ENCODE measurements at regions not wholly inside any gene's neighbourhood (a gene's known extent, or its start where the extent isn't known, plus 50 kb on each side); places are given as distances from the start of the nearest gene placed in this dataset.

- Histone ChIP-seq H3K9ac (ENCODE audit: low read length) (no peak overlapping the region), H3K9me3 (ENCODE audit: control insufficient read depth in 1 of 2, insufficient read depth in 1 of 2, low read depth in 1 of 2, low read length in 2 of 2) (no peaks in the 10 kb centered on the region), H3K9me2 (ENCODE audit: insufficient read depth) (no peaks in the 10 kb centered on the region), H3K36me3 (ENCODE audit: control insufficient read depth in 1 of 2, insufficient read depth in 2 of 2, low read length in 2 of 2) (no peaks in the 10 kb centered on the region), H3K27ac (ENCODE audit: low read depth, low read length) (no peak overlapping the region), H3K4me3 (replicated peaks in 1 of 2; ENCODE audit: low read depth in 1 of 2, low read length in 2 of 2) (no peak overlapping the region), H4K20me1 (ENCODE audit: insufficient read depth) (no peaks in the 10 kb centered on the region), H3K79me2 (ENCODE audit: insufficient read depth, low read length) (no peaks in the 10 kb centered on the region), H3K4me1 (ENCODE audit: control insufficient read depth in 1 of 2, insufficient read depth in 2 of 2, low read length in 2 of 2) (no peaks in the 10 kb centered on the region), H2AFZ (ENCODE audit: low read depth, low read length, poor library complexity, severe bottlenecking) (no peak overlapping the region), H3K4me2 (ENCODE audit: low read length) (no peak overlapping the region), H3K27me3 (ENCODE audit: insufficient read depth, low read length) (no peaks in the 10 kb centered on the region)
- TF ChIP-seq SRF (IDR thresholded peaks at IDR 0.05; ENCODE audit: low read depth), result no peak
- TF ChIP-seq ELF1 (IDR thresholded peaks at IDR 0.05; ENCODE audit: borderline replicate concordance, low read depth), result no peak
- TF ChIP-seq ZFX (IDR thresholded peaks at IDR 0.05), result no peak
- TF ChIP-seq RAD21 (IDR thresholded peaks at IDR 0.05; ENCODE audit: low read depth), result no peak
- no peak for TF ChIP-seq POLR2AphosphoS5 (IDR thresholded peaks at IDR 0.05; ENCODE audit: low read depth, low read length)
- intact Hi-C loops (cut with micrococcal nuclease), result no loop called here
- POLR2A ChIA-PET, result no interaction called here
- no peak for ATAC-seq
- DNase-seq (ENCODE audit: low read depth, low spot score), result no peak
- RAD21 ChIA-PET (ENCODE audit: low non-redundant PET in 1 of 2, low total read pairs in 2 of 2, uncharacterized antibody in 2 of 2, unreplicated experiment in 2 of 2), result no interaction called here
- no TSS peak for BruUV-seq (replicated peaks)
- CTCF ChIA-PET, result no interaction called here
Measured at GRCh38 chr1:193850745-193851144, 664.3 kb upstream of the B3GALT2 start.

GRCh38 chr1:193846876-193847604 is 660.6 kb upstream of the B3GALT2 start:
- Histone ChIP-seq H3K27ac (ENCODE audit: low read depth, low read length) (no peak overlapping the region), H2AFZ (ENCODE audit: low read depth, low read length, poor library complexity, severe bottlenecking) (no peak overlapping the region), H4K20me1 (ENCODE audit: insufficient read depth) (no peaks in the 10 kb centered on the region), H3K27me3 (ENCODE audit: insufficient read depth, low read length) (no peaks in the 10 kb centered on the region), H3K9me2 (ENCODE audit: insufficient read depth) (no peaks in the 10 kb centered on the region), H3K79me2 (ENCODE audit: insufficient read depth, low read length) (no peaks in the 10 kb centered on the region), H3K9me3 (ENCODE audit: control insufficient read depth in 1 of 2, insufficient read depth in 1 of 2, low read depth in 1 of 2, low read length in 2 of 2) (no peaks in the 10 kb centered on the region), H3K9ac (ENCODE audit: low read length) (no peak overlapping the region), H3K36me3 (ENCODE audit: control insufficient read depth in 1 of 2, insufficient read depth in 2 of 2, low read length in 2 of 2) (no peaks in the 10 kb centered on the region), H3K4me1 (ENCODE audit: control insufficient read depth in 1 of 2, insufficient read depth in 2 of 2, low read length in 2 of 2) (no peaks in the 10 kb centered on the region), H3K4me2 (ENCODE audit: low read length) (no peak overlapping the region), H3K4me3 (replicated peaks in 1 of 2; ENCODE audit: low read depth in 1 of 2, low read length in 2 of 2) (no peak overlapping the region)
- RAD21 ChIA-PET (ENCODE audit: low non-redundant PET in 1 of 2, low total read pairs in 2 of 2, uncharacterized antibody in 2 of 2, unreplicated experiment in 2 of 2), result no interaction called here
- POLR2A ChIA-PET, result no interaction called here
- no TSS peak for BruUV-seq (replicated peaks)
- TF ChIP-seq ZFX (IDR thresholded peaks at IDR 0.05), result no peak
- TF ChIP-seq RAD21 (IDR thresholded peaks at IDR 0.05; ENCODE audit: low read depth), result no peak
- TF ChIP-seq SRF (IDR thresholded peaks at IDR 0.05; ENCODE audit: low read depth), result no peak
- TF ChIP-seq TCF7L2 (IDR thresholded peaks at IDR 0.05; ENCODE audit: borderline replicate concordance, extremely low read depth, insufficient read depth, insufficient read length), result no peak
- TF ChIP-seq REST (IDR thresholded peaks at IDR 0.05; ENCODE audit: low read depth), result no peak
- ATAC-seq, result no peak
- DNase-seq (ENCODE audit: low read depth, low spot score), result no peak
- intact Hi-C loops (cut with micrococcal nuclease), result no loop called here
- CTCF ChIA-PET, result no interaction called here

Data from HCT116 (cell line).